Hepatocyte (in vitro differentiated cells): ENCODE measurements at regions not wholly inside any gene's neighbourhood (a gene's known extent, or its start where the extent isn't known, plus 50 kb on each side); places are given as distances from the start of the nearest gene placed in this dataset.

Experiments
- DNase-seq: peaks from one replicate; pipeline ENCODE4 v3.0.0-alpha.2; 2016; ENCODE audit warnings: low spot score
- H2AFZ ChIP-seq: fragments of 200-600 bp; sonication (generic); 2 replicates; pipeline ENCODE4 v1.6.0; 2016; ENCODE audit warnings: antibody characterized with exemption, mild to moderate bottlenecking
- H3K27ac ChIP-seq: fragments of 200-600 bp; sonication (generic); 2 replicates; pipeline ENCODE4 v1.5.1; 2016; ENCODE audit warnings: mild to moderate bottlenecking
- H3K27me3 ChIP-seq: fragments of 200-600 bp; sonication (generic); 2 replicates; pipeline ENCODE4 v1.6.1; 2016
- H3K36me3 ChIP-seq: fragments of 200-600 bp; sonication (generic); replicated peaks from 2 replicates; pipeline ENCODE4 v1.5.1; 2016; ENCODE audit warnings: low read depth; ENCODE audit not compliant: insufficient read depth
- H3K4me1 ChIP-seq: fragments of 200-600 bp; sonication (generic); 2 replicates; pipeline ENCODE4 v1.5.1; 2016; ENCODE audit warnings: mild to moderate bottlenecking, moderate library complexity; ENCODE audit not compliant: insufficient read depth
- H3K4me2 ChIP-seq: fragments of 200-600 bp; sonication (generic); 2 replicates; pipeline ENCODE4 v1.6.0; 2016
- H3K4me3 ChIP-seq: fragments of 200-600 bp; sonication (generic); 2 replicates; pipeline ENCODE4 v1.5.1; 2016; ENCODE audit warnings: mild to moderate bottlenecking
- H3K79me2 ChIP-seq: fragments of 200-600 bp; sonication (generic); 2 replicates; pipeline ENCODE4 v1.6.0; 2017; ENCODE audit warnings: mild to moderate bottlenecking
- H3K9me2 ChIP-seq: fragments of 200-600 bp; sonication (generic); replicated peaks from 2 replicates; pipeline ENCODE4 v1.6.0; 2017; ENCODE audit warnings: mild to moderate bottlenecking; ENCODE audit not compliant: insufficient read depth
- H3K9me3 ChIP-seq: fragments of 200-600 bp; sonication (generic); 2 replicates; pipeline ENCODE4 v1.5.1; 2016; ENCODE audit warnings: low read depth, mild to moderate bottlenecking
- H4K20me1 ChIP-seq: fragments of 200-600 bp; sonication (generic); 2 replicates; pipeline ENCODE4 v1.6.0; 2016; ENCODE audit warnings: mild to moderate bottlenecking; ENCODE audit not compliant: insufficient read depth, poor library complexity, severe bottlenecking
- CTCF ChIP-seq: fragments of 200-600 bp; sonication (generic); IDR thresholded peaks from 2 replicates; pipeline ENCODE4 v1.5.1; 2016; ENCODE audit warnings: antibody characterized with exemption, mild to moderate bottlenecking; ENCODE audit not compliant: poor library complexity
- EZH2 ChIP-seq: fragments of 200-600 bp; sonication (generic); IDR thresholded peaks from 2 replicates; pipeline ENCODE4 v1.6.1; 2016; ENCODE audit warnings: antibody characterized with exemption, mild to moderate bottlenecking, borderline replicate concordance
- EZH2phosphoT487 ChIP-seq: fragments of 200-600 bp; sonication (generic); IDR thresholded peaks from one replicate; pipeline ENCODE4 v1.6.1; 2018; ENCODE audit warnings: antibody characterized with exemption, mild to moderate bottlenecking, low read depth, moderate library complexity; ENCODE audit not compliant: unreplicated experiment, severe bottlenecking
- WGBS: methylation state at CpG from one replicate; pipeline ENCODE4 v1.1.6; 2016; ENCODE audit warnings: low lambda C conversion rate; ENCODE audit errors: missing lambda C conversion rate; 5-methylcytosine and 5-hydroxymethylcytosine counted together

DNA sequence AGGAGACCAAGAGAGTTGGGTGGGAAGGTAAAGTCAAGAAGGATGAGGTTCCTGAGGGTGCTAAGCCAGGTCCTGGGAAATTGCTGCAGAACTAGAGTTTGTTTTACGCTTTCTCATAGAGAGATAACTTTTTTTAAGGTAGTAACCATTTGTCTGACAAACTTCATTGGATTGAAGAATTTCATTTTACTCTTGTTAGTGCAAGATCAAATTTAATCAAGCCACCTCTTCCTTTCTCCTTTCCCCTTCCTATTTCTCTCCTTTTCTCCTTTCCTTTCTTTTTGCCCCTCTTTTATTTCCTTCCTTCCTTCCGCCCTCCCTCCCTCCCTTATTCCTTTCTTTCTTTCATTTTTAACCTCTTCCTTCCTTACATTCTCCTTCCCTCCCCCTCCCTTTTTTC is 65.4 kb downstream of the RDH14 start:
- no peaks in the 10 kb centered on the region for H3K9me3 ChIP-seq
- H4K20me1 ChIP-seq, result no peaks in the 10 kb centered on the region
- 94% methylated on average over 1 of the region's 2 CpGs for WGBS
- H3K9me2 ChIP-seq, result no peaks in the 10 kb centered on the region
- H2AFZ ChIP-seq, result no peak overlapping the region
- DNase-seq, result no peak
- H3K27ac ChIP-seq, result no peak overlapping the region
- peaks cover 8% of the 10 kb centered on the region for H3K4me1 ChIP-seq
- no peaks in the 10 kb centered on the region for H3K27me3 ChIP-seq
- no peak overlapping the region for H3K4me3 ChIP-seq
- TF ChIP-seq EZH2, result no peak
- no peak for TF ChIP-seq EZH2phosphoT487
- TF ChIP-seq CTCF, result no peak
- no peaks in the 10 kb centered on the region for H3K36me3 ChIP-seq
- H3K4me2 ChIP-seq, result no peak overlapping the region
- H3K79me2 ChIP-seq, result no peaks in the 10 kb centered on the region

GRCh38 chr2:18492721-18493120 is 67.7 kb downstream of the RDH14 start:
- Histone ChIP-seq H3K9me2 (no peaks in the 10 kb centered on the region), H2AFZ (no peak overlapping the region), H3K27me3 (no peaks in the 10 kb centered on the region), H3K4me3 (no peak overlapping the region), H3K36me3 (no peaks in the 10 kb centered on the region), H3K4me1 (no peaks in the 10 kb centered on the region), H3K27ac (no peak overlapping the region), H3K79me2 (no peaks in the 10 kb centered on the region), H4K20me1 (no peaks in the 10 kb centered on the region), H3K4me2 (no peak overlapping the region), H3K9me3 (no peaks in the 10 kb centered on the region)
- DNase-seq, result no peak
- TF ChIP-seq EZH2phosphoT487 (no peak), CTCF (no peak), EZH2 (no peak)
- WGBS, result 79% methylated on average over 2 of the region's 2 CpGs

DNA sequence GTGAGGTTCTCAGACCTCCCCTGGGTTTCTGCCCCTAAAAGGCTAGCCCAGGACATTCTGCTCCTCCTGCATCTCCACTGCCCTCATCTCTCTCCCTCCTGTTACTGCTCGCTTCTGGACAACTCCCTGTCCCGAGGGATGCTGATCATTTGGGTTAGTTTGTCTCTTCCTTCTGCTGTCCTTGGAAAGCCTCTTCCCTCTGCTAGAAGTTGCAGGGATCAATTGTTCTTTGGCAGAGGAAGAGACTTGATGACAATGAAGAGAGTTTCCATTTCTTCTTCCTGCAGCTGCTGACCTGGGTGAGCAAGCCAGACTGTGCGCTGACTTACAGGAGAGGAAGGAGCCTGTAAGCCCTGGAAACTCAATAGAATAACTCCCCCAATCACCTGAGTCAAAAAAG is 68.9 kb downstream of the RDH14 start:
- Histone ChIP-seq H3K9me3 (no peaks in the 10 kb centered on the region), H2AFZ (no peak overlapping the region), H3K27me3 (no peaks in the 10 kb centered on the region), H3K36me3 (no peaks in the 10 kb centered on the region), H3K27ac (no peak overlapping the region), H3K9me2 (no peaks in the 10 kb centered on the region), H3K4me2 (no peak overlapping the region), H3K79me2 (no peaks in the 10 kb centered on the region), H4K20me1 (no peaks in the 10 kb centered on the region), H3K4me3 (no peak overlapping the region), H3K4me1 (peaks cover 2% of the 10 kb centered on the region)
- WGBS, result 98% methylated on average over 3 of the region's 3 CpGs
- no peak for DNase-seq
- TF ChIP-seq CTCF (no peak), EZH2phosphoT487 (no peak), EZH2 (no peak)

- Histone ChIP-seq H3K4me1 (peaks cover 2% of the 10 kb centered on the region), H3K4me2 (no peak overlapping the region), H4K20me1 (no peaks in the 10 kb centered on the region), H3K9me2 (no peaks in the 10 kb centered on the region), H3K27ac (no peak overlapping the region), H3K36me3 (no peaks in the 10 kb centered on the region), H3K9me3 (no peaks in the 10 kb centered on the region), H2AFZ (no peak overlapping the region), H3K27me3 (no peaks in the 10 kb centered on the region), H3K4me3 (no peak overlapping the region), H3K79me2 (no peaks in the 10 kb centered on the region)
- DNase-seq, result no peak
- TF ChIP-seq EZH2phosphoT487 (no peak), CTCF (no peak), EZH2 (no peak)
- 84% methylated on average over 2 of the region's 2 CpGs for WGBS
Measured at GRCh38 chr2:18490901-18491300, 69.6 kb downstream of the RDH14 start.
